Naive thymus-derived CD4-positive, alpha-beta T cell (primary cell): ENCODE measurements at regions not wholly inside any gene's neighbourhood (a gene's known extent, or its start where the extent isn't known, plus 50 kb on each side); places are given as distances from the start of the nearest gene placed in this dataset.
"Not testable (repeated sequence)": the region's sequence is repeated elsewhere in the genome, so short reads cannot be mapped to it uniquely, and the experiment has no call there.

Experiments
- ATAC-seq: fragments of 150-1000 bp; cut with Tn5 transposase; 2 replicates; pipeline ENCODE4 v1.10.0; 2021; ENCODE audit warnings: mild to moderate bottlenecking, moderate library complexity
- CTCF ChIA-PET: fragments of 350-600 bp; sonication (Branson Sonifier 250); formaldehyde crosslinking; loops from one replicate; lab custom pipeline; 2021; ENCODE audit warnings: antibody characterized with exemption; lab: Charles Lee
- POLR2A ChIA-PET: fragments of 350-600 bp; sonication (Branson Sonifier 250); formaldehyde crosslinking; loops from one replicate; lab custom pipeline; 2021; ENCODE audit warnings: antibody characterized with exemption, inconsistent platforms; lab: Charles Lee
- DNase-seq, 9 donors: peaks; one replicate each; pipeline versions ENCODE4 v3.0.0 to v3.0.0-alpha.2; 2020 to 2022; ENCODE audit warnings: mixed read lengths in 1 of 9
- H3K27ac ChIP-seq: one replicate; pipeline ENCODE4 v1.7.0; 2013; ENCODE audit warnings: mild to moderate bottlenecking, low read depth, low read length, moderate library complexity
- H3K27me3 ChIP-seq, 2 donors: one replicate each; pipeline ENCODE4 v1.7.0; 2013; ENCODE audit warnings: low read length in 2 of 2, mild to moderate bottlenecking in 2 of 2, moderate library complexity in 2 of 2; ENCODE audit not compliant: control insufficient read depth in 2 of 2, insufficient read depth in 2 of 2
- H3K36me3 ChIP-seq, 3 experiments: 1 replicate in 2 of 3; 2 replicates in 1 of 3; pipeline ENCODE4 v1.7.0; 2013; ENCODE audit warnings: low read length in 3 of 3, mild to moderate bottlenecking in 3 of 3, moderate library complexity in 1 of 3; ENCODE audit not compliant: insufficient read depth in 3 of 3, control insufficient read depth in 2 of 3
- H3K4me1 ChIP-seq, 2 donors: one replicate each; pipeline ENCODE4 v1.7.0; 2013; ENCODE audit warnings: low read length in 2 of 2, mild to moderate bottlenecking in 2 of 2, moderate library complexity in 1 of 2; ENCODE audit not compliant: control insufficient read depth in 2 of 2, insufficient read depth in 2 of 2
- H3K4me3 ChIP-seq: 2 replicates; pipeline ENCODE4 v1.7.0; 2013; ENCODE audit warnings: mild to moderate bottlenecking, low read length
- H3K9me3 ChIP-seq, 3 experiments: 1 replicate in 2 of 3; 2 replicates in 1 of 3; pipeline ENCODE4 v1.7.0; 2013; ENCODE audit warnings: low read length in 3 of 3; ENCODE audit not compliant: control insufficient read depth in 2 of 3
- H3K27ac Mint-ChIP-seq, 9 donors: one replicate each; pipeline ENCODE4 v1.8.0; 2020 to 2022; ENCODE audit warnings: mixed read lengths in 9 of 9, mild to moderate bottlenecking in 8 of 9, moderate library complexity in 5 of 9, inconsistent platforms in 2 of 9
- H3K27me3 Mint-ChIP-seq, 5 donors: one replicate each; pipeline ENCODE4 v1.8.0; 2021 to 2022; ENCODE audit warnings: mixed read lengths in 5 of 5, mild to moderate bottlenecking in 1 of 5
- H3K36me3 Mint-ChIP-seq, 5 donors: one replicate each; pipeline ENCODE4 v1.8.0; 2020 to 2022; ENCODE audit warnings: mixed read lengths in 5 of 5, mild to moderate bottlenecking in 3 of 5, inconsistent platforms in 1 of 5
- H3K4me1 Mint-ChIP-seq, 7 donors: one replicate each; pipeline ENCODE4 v1.8.0; 2020 to 2022; ENCODE audit warnings: mixed read lengths in 7 of 7, mild to moderate bottlenecking in 3 of 7, inconsistent platforms in 1 of 7
- H3K4me3 Mint-ChIP-seq, 10 donors: one replicate each; pipeline ENCODE4 v1.8.0; 2020 to 2022; ENCODE audit warnings: mild to moderate bottlenecking in 10 of 10, mixed read lengths in 10 of 10, moderate library complexity in 6 of 10, inconsistent platforms in 2 of 10
- H3K9me3 Mint-ChIP-seq, 11 donors: one replicate each; pipeline ENCODE4 v1.8.0; 2020 to 2022; ENCODE audit warnings: mixed read lengths in 11 of 11, mild to moderate bottlenecking in 4 of 11, inconsistent platforms in 1 of 11, moderate library complexity in 1 of 11
- intact Hi-C, 2 donors: fragments of 100-400 bp; cut with micrococcal nuclease; formaldehyde crosslinking; loops; one replicate each; pipeline ENCODE4 v1.15.1; 2023

DNA sequence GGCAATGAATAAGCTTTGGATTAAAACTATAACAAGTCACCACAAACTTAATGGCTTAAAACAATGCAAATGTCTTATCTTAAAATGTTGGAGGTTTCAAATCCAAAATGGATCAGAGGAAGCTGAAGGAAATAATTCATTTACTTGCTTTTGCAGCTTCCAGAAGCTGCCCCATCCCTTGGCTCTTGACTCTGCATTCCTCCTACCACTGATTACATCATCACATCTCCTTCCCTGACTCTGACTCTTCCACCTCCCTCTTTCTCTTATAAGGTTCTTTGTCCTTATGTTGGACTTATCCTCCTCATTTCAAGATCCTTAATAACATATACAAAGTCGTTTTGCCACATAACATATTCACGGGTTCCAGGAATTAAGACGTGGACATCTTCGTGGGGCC, 982.8 kb upstream of the ROBO1 start:
- CTCF ChIA-PET: no interaction called here
- Mint-ChIP-seq H3K36me3 (no peaks in the 10 kb centered on the region), H3K4me1 (no peaks in the 10 kb centered on the region), H3K27ac (no peak overlapping the region), H3K4me3 (no peak overlapping the region), H3K27me3 (no peaks in the 10 kb centered on the region), H3K9me3 (peaks cover 0 to 15% (median 3%) of the 10 kb centered on the region in 11 donors)
- H3K27ac ChIP-seq: no peak overlapping the region
- ATAC-seq (no peak), DNase-seq (no peak)
- POLR2A ChIA-PET: no interaction called here
- no peak overlapping the region for H3K4me3 ChIP-seq
- intact Hi-C loops: loop anchor here in 1 of 2 donors (10.0 kb wide), 1 partner anchor 1164 kb away; no protein-coding TSS in a partner anchor
- H3K9me3 ChIP-seq: no peaks in the 10 kb centered on the region
- H3K27me3 ChIP-seq: no peaks in the 10 kb centered on the region
- no peaks in the 10 kb centered on the region for H3K36me3 ChIP-seq
- H3K4me1 ChIP-seq: no peaks in the 10 kb centered on the region

DNA sequence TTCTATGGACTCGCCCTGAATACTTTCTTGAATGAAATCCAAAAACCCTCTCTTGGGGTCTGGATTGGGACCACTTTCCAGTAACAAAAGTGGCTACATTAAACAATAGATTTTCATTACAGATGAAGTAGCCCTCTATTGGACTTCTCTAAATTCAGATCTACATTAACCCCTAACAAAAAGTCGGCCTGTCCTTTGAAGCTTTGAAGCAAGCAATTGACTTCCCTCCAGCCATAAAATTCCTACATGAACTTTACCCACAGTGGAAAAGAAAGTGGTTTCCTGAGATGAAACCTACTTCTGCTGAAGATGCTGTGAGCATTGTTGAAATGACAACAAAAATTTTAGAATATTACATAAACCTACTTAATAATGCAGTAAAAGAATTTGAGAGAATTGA, 967.1 kb upstream of the ROBO1 start:
- H3K9me3 ChIP-seq: peaks cover 0 to 3% (median 0%) of the 10 kb centered on the region in 3 experiments
- no peaks in the 10 kb centered on the region for H3K4me1 ChIP-seq
- Mint-ChIP-seq H3K4me3 (no peak overlapping the region), H3K27ac (no peak overlapping the region), H3K9me3 (peaks cover 1 to 21% (median 6%) of the 10 kb centered on the region in 11 donors), H3K4me1 (no peaks in the 10 kb centered on the region), H3K27me3 (no peaks in the 10 kb centered on the region), H3K36me3 (peaks cover 0 to 3% (median 0%) of the 10 kb centered on the region in 5 donors)
- no peaks in the 10 kb centered on the region for H3K27me3 ChIP-seq
- CTCF ChIA-PET: no interaction called here
- no peak overlapping the region for H3K4me3 ChIP-seq
- intact Hi-C loops: no loop called here
- H3K36me3 ChIP-seq: no peaks in the 10 kb centered on the region
- ATAC-seq (no peak), DNase-seq (no peak)
- H3K27ac ChIP-seq: no peak overlapping the region
- POLR2A ChIA-PET: no interaction called here

DNA sequence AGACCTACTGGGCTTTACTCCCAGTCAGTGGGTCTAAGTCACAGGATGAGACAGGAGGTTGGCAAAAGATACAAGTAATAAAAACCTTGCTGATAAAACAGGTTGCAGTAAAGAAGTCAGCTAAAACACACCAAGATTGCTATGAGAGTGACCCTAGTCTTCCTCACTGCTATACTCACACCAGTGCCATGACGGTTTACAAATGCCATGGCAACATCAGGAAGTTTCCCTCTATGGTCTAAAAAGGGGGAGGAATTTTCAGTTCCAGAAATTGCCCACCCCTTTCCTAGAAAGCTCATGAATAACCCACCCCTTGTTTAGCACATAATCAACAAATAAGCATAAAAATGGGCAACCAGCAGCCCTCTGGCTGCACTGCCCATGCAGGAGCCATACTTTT, 966.7 kb upstream of the ROBO1 start:
- intact Hi-C loops: no loop called here
- Mint-ChIP-seq H3K9me3 (peaks cover 0 to 18% (median 5%) of the 10 kb centered on the region in 11 donors), H3K27ac (no peak overlapping the region), H3K27me3 (no peaks in the 10 kb centered on the region), H3K4me3 (no peak overlapping the region), H3K4me1 (no peaks in the 10 kb centered on the region), H3K36me3 (no peaks in the 10 kb centered on the region)
- Histone ChIP-seq H3K36me3 (no peaks in the 10 kb centered on the region), H3K4me3 (no peak overlapping the region), H3K27ac (no peak overlapping the region), H3K4me1 (no peaks in the 10 kb centered on the region), H3K27me3 (no peaks in the 10 kb centered on the region), H3K9me3 (peaks cover 0 to 3% (median 0%) of the 10 kb centered on the region in 3 experiments)
- ATAC-seq (no peak), DNase-seq (no peak)
- CTCF ChIA-PET: no interaction called here
- POLR2A ChIA-PET: no interaction called here

- H3K9me3 ChIP-seq: no peaks in the 10 kb centered on the region
- H3K9me3 Mint-ChIP-seq: peaks cover 0 to 18% (median 6%) of the 10 kb centered on the region in 11 donors
- DNase-seq (no peak), ATAC-seq (no peak)
- H3K27me3 ChIP-seq: no peaks in the 10 kb centered on the region
- no peak overlapping the region for H3K4me3 ChIP-seq
- intact Hi-C loops: no loop called here
- no peak overlapping the region for H3K27ac Mint-ChIP-seq
- POLR2A ChIA-PET: no interaction called here
- CTCF ChIA-PET: no interaction called here
- H3K4me1 Mint-ChIP-seq: no peaks in the 10 kb centered on the region
- H3K36me3 Mint-ChIP-seq: no peaks in the 10 kb centered on the region
- no peak overlapping the region for H3K4me3 Mint-ChIP-seq
- H3K4me1 ChIP-seq: no peaks in the 10 kb centered on the region
- H3K27ac ChIP-seq: no peak overlapping the region
- no peaks in the 10 kb centered on the region for H3K27me3 Mint-ChIP-seq
- H3K36me3 ChIP-seq: no peaks in the 10 kb centered on the region
Measured at GRCh38 chr3:80733522-80734176, 965.9 kb upstream of the ROBO1 start.

DNA sequence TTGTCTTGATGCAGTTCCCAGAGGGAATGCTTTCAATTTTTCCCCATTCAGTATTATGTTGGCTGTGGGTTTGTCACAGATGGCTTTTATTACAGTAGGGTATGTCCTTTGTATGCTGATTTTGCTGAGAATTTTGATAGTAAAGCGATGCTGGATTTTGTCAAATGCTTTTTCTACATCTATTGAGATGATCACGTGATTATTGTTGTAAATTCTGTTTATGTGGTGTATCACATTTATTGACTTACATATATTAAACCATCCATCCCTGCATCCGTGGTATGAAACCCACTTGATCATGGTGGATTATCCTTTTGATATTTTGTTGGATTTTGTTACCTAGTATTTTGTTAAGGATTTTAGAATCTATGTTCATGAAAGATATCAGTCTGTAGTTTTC, 959.8 kb upstream of the ROBO1 start:
- H3K27ac ChIP-seq, H3K4me1 ChIP-seq, ATAC-seq, H3K27me3 ChIP-seq, H3K36me3 Mint-ChIP-seq, DNase-seq, CTCF ChIA-PET, H3K36me3 ChIP-seq, H3K27ac Mint-ChIP-seq, intact Hi-C loops, H3K4me3 Mint-ChIP-seq, H3K9me3 ChIP-seq, H3K4me1 Mint-ChIP-seq, H3K27me3 Mint-ChIP-seq, H3K4me3 ChIP-seq, POLR2A ChIA-PET: not testable (repeated sequence)
- H3K9me3 Mint-ChIP-seq: peaks cover 0 to 18% (median 5%) of the 10 kb centered on the region in 11 donors

GRCh38 chr3:80709597-80710322, 942.0 kb upstream of the ROBO1 start:
- H3K9me3 ChIP-seq, DNase-seq, H3K36me3 ChIP-seq, POLR2A ChIA-PET, CTCF ChIA-PET, H3K4me1 ChIP-seq, H3K27me3 Mint-ChIP-seq, H3K36me3 Mint-ChIP-seq, H3K4me1 Mint-ChIP-seq, H3K4me3 ChIP-seq, H3K27me3 ChIP-seq, intact Hi-C loops, ATAC-seq, H3K27ac ChIP-seq, H3K27ac Mint-ChIP-seq, H3K4me3 Mint-ChIP-seq: not testable (repeated sequence)
- peaks cover 6 to 36% (median 14%) of the 10 kb centered on the region in 11 donors for H3K9me3 Mint-ChIP-seq

- no peak overlapping the region for H3K4me3 ChIP-seq
- H3K4me1 ChIP-seq: no peaks in the 10 kb centered on the region
- intact Hi-C loops: no loop called here
- H3K27ac ChIP-seq: no peak overlapping the region
- ChIA-PET CTCF (no interaction called here), POLR2A (no interaction called here)
- H3K4me1 Mint-ChIP-seq: no peaks in the 10 kb centered on the region
- H3K27me3 Mint-ChIP-seq: no peaks in the 10 kb centered on the region
- no peaks in the 10 kb centered on the region for H3K27me3 ChIP-seq
- H3K27ac Mint-ChIP-seq: no peak overlapping the region
- peaks cover 0 to 3% (median 0%) of the 10 kb centered on the region in 5 donors for H3K36me3 Mint-ChIP-seq
- no peak overlapping the region for H3K4me3 Mint-ChIP-seq
- H3K9me3 ChIP-seq: peaks cover 0 to 6% (median 0%) of the 10 kb centered on the region in 3 experiments
- DNase-seq: no peak
- H3K36me3 ChIP-seq: no peaks in the 10 kb centered on the region
- no peak for ATAC-seq
- H3K9me3 Mint-ChIP-seq: peaks cover 6 to 32% (median 9%) of the 10 kb centered on the region in 11 donors
Measured at GRCh38 chr3:80705290-80705689, 937.5 kb upstream of the ROBO1 start.
